PFSK-1 (cell line): ENCODE measurements at regions not wholly inside any gene's neighbourhood (a gene's known extent, or its start where the extent isn't known, plus 50 kb on each side); places are given as distances from the start of the nearest gene placed in this dataset.

Source experiments
- POLR2AphosphoS5 ChIP-seq: IDR thresholded peaks from 2 replicates; pipeline ENCODE4 v1.6.1; 2012; ENCODE audit warnings: low read depth, mild to moderate bottlenecking, control low read depth, low read length, moderate library complexity
- SIN3A ChIP-seq: IDR thresholded peaks from 2 replicates; pipeline ENCODE4 v1.6.1; 2012; ENCODE audit warnings: mild to moderate bottlenecking, low read length, moderate library complexity, borderline replicate concordance; ENCODE audit not compliant: insufficient read depth
- TF ChIP-seq, protein P1 (sequence below), 2 experiments: IDR thresholded peaks; 2 replicates each; pipeline versions ENCODE4 v1.6.1 to v1.8.0; 2011 to 2012; ENCODE audit warnings: low read depth in 2 of 2, low read length in 2 of 2, control low read depth in 1 of 2, inconsistent platforms in 1 of 2, mild to moderate bottlenecking in 1 of 2, moderate library complexity in 1 of 2; ENCODE audit not compliant: insufficient read depth in 1 of 2

GRCh38 chr7:106447318-106447847 lies 162.6 kb upstream of the NAMPT start:
- no peak for TF ChIP-seq POLR2AphosphoS5
- no peak for TF ChIP-seq SIN3A
- TF ChIP-seq, protein P1, sequence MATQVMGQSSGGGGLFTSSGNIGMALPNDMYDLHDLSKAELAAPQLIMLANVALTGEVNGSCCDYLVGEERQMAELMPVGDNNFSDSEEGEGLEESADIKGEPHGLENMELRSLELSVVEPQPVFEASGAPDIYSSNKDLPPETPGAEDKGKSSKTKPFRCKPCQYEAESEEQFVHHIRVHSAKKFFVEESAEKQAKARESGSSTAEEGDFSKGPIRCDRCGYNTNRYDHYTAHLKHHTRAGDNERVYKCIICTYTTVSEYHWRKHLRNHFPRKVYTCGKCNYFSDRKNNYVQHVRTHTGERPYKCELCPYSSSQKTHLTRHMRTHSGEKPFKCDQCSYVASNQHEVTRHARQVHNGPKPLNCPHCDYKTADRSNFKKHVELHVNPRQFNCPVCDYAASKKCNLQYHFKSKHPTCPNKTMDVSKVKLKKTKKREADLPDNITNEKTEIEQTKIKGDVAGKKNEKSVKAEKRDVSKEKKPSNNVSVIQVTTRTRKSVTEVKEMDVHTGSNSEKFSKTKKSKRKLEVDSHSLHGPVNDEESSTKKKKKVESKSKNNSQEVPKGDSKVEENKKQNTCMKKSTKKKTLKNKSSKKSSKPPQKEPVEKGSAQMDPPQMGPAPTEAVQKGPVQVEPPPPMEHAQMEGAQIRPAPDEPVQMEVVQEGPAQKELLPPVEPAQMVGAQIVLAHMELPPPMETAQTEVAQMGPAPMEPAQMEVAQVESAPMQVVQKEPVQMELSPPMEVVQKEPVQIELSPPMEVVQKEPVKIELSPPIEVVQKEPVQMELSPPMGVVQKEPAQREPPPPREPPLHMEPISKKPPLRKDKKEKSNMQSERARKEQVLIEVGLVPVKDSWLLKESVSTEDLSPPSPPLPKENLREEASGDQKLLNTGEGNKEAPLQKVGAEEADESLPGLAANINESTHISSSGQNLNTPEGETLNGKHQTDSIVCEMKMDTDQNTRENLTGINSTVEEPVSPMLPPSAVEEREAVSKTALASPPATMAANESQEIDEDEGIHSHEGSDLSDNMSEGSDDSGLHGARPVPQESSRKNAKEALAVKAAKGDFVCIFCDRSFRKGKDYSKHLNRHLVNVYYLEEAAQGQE (IDR thresholded peaks at IDR 0.05; ENCODE audit: insufficient read depth in 1 of 2, low read depth in 2 of 2, low read length in 2 of 2): no peak
